HUES6 (cell line): ENCODE measurements at regions not wholly inside any gene's neighbourhood (a gene's known extent, or its start where the extent isn't known, plus 50 kb on each side); places are given as distances from the start of the nearest gene placed in this dataset.

ENCODE experiments used
- H3K27ac ChIP-seq: 2 replicates; pipeline ENCODE4 v1.7.0; 2013; ENCODE audit warnings: low read depth, mild to moderate bottlenecking, low read length, inconsistent platforms
- H3K27me3 ChIP-seq: 2 replicates; pipeline ENCODE4 v1.6.1; 2013; ENCODE audit warnings: low read length; ENCODE audit not compliant: control insufficient read depth, insufficient read depth
- H3K36me3 ChIP-seq: 2 replicates; pipeline ENCODE4 v1.6.1; 2013; ENCODE audit warnings: low read length; ENCODE audit not compliant: control insufficient read depth, insufficient read depth
- H3K4me1 ChIP-seq: 2 replicates; pipeline ENCODE4 v1.6.1; 2013; ENCODE audit warnings: low read length; ENCODE audit not compliant: control insufficient read depth, insufficient read depth
- H3K4me3 ChIP-seq: 2 replicates; pipeline ENCODE4 v1.5.1; 2013; ENCODE audit warnings: low read depth, low read length
- H3K9ac ChIP-seq: one replicate; pipeline ENCODE4 v1.6.1; 2013; ENCODE audit warnings: mild to moderate bottlenecking, low read length
- H3K9me3 ChIP-seq: 2 replicates; pipeline ENCODE4 v1.6.1; 2013; ENCODE audit warnings: low read depth, low read length; ENCODE audit not compliant: control insufficient read depth, insufficient read depth

- H3K4me3 ChIP-seq: no peak overlapping the region
- H3K9me3 ChIP-seq: peaks cover 3% of the 10 kb centered on the region; the same call in 1 of the 2 replicates
- H3K4me1 ChIP-seq: no peaks in the 10 kb centered on the region
- no peak overlapping the region for H3K27ac ChIP-seq
- no peak overlapping the region for H3K9ac ChIP-seq
- no peaks in the 10 kb centered on the region for H3K27me3 ChIP-seq
- H3K36me3 ChIP-seq: no peaks in the 10 kb centered on the region
These were observed 612.7 kb downstream of the TBL1XR1 start for GRCh38 chr3:176584413-176585176.

GRCh38 chr3:176583956-176584355 is 613.3 kb downstream of the TBL1XR1 start:
- no peak overlapping the region for H3K27ac ChIP-seq
- no peak overlapping the region for H3K9ac ChIP-seq
- H3K4me1 ChIP-seq: no peaks in the 10 kb centered on the region
- H3K9me3 ChIP-seq: peaks cover 3% of the 10 kb centered on the region; the same call in 1 of the 2 replicates
- H3K4me3 ChIP-seq: no peak overlapping the region
- no peaks in the 10 kb centered on the region for H3K36me3 ChIP-seq
- H3K27me3 ChIP-seq: no peaks in the 10 kb centered on the region

- H3K9ac ChIP-seq: no peak overlapping the region
- H3K36me3 ChIP-seq: no peaks in the 10 kb centered on the region
- H3K9me3 ChIP-seq: peaks cover 3% of the 10 kb centered on the region; the same call in 1 of the 2 replicates
- H3K27me3 ChIP-seq: no peaks in the 10 kb centered on the region
- no peak overlapping the region for H3K27ac ChIP-seq
- H3K4me3 ChIP-seq: no peak overlapping the region
- peaks cover 9% of the 10 kb centered on the region; the same call in 1 of the 2 replicates for H3K4me1 ChIP-seq
These were observed 615.7 kb downstream of the TBL1XR1 start for GRCh38 chr3:176581589-176581988.

- Histone ChIP-seq H3K36me3 (no peaks in the 10 kb centered on the region), H3K27me3 (no peaks in the 10 kb centered on the region), H3K4me3 (no peak overlapping the region), H3K27ac (no peak overlapping the region), H3K4me1 (peaks cover 9% of the 10 kb centered on the region; the same call in 1 of the 2 replicates), H3K9ac (no peak overlapping the region), H3K9me3 (peaks cover 3% of the 10 kb centered on the region; the same call in 1 of the 2 replicates)
These were observed 617.5 kb downstream of the TBL1XR1 start for GRCh38 chr3:176579711-176580185.

- H3K27me3 ChIP-seq: no peaks in the 10 kb centered on the region
- peaks cover 9% of the 10 kb centered on the region; the same call in 1 of the 2 replicates for H3K4me1 ChIP-seq
- H3K4me3 ChIP-seq: no peak overlapping the region
- no peak overlapping the region for H3K27ac ChIP-seq
- H3K9me3 ChIP-seq: no peaks in the 10 kb centered on the region
- H3K9ac ChIP-seq: no peak overlapping the region
- H3K36me3 ChIP-seq: no peaks in the 10 kb centered on the region
These were observed 619.0 kb downstream of the TBL1XR1 start for GRCh38 chr3:176578316-176578715.

GRCh38 chr3:176577447-176577846 is 619.8 kb downstream of the TBL1XR1 start:
- Histone ChIP-seq H3K9ac (no peak overlapping the region), H3K27me3 (no peaks in the 10 kb centered on the region), H3K4me1 (peaks cover 9% of the 10 kb centered on the region; the same call in 1 of the 2 replicates), H3K27ac (no peak overlapping the region), H3K4me3 (no peak overlapping the region), H3K36me3 (no peaks in the 10 kb centered on the region), H3K9me3 (no peaks in the 10 kb centered on the region)

- Histone ChIP-seq H3K27ac (no peak overlapping the region), H3K4me3 (no peak overlapping the region), H3K9me3 (no peaks in the 10 kb centered on the region), H3K9ac (no peak overlapping the region), H3K36me3 (no peaks in the 10 kb centered on the region), H3K4me1 (peaks cover 9% of the 10 kb centered on the region; the same call in 1 of the 2 replicates), H3K27me3 (no peaks in the 10 kb centered on the region)
These were observed 622.5 kb downstream of the TBL1XR1 start for GRCh38 chr3:176574786-176575185.

GRCh38 chr3:176571926-176572325 is 625.4 kb downstream of the TBL1XR1 start:
- no peaks in the 10 kb centered on the region for H3K9me3 ChIP-seq

GRCh38 chr3:176570992-176571391 is 626.3 kb downstream of the TBL1XR1 start:
- H3K27ac ChIP-seq: no peak overlapping the region
- H3K4me3 ChIP-seq: no peak overlapping the region
- H3K4me1 ChIP-seq: no peaks in the 10 kb centered on the region; the same call in 1 of the 2 replicates
- no peaks in the 10 kb centered on the region for H3K27me3 ChIP-seq
- no peaks in the 10 kb centered on the region for H3K9me3 ChIP-seq
- no peaks in the 10 kb centered on the region for H3K36me3 ChIP-seq
- H3K9ac ChIP-seq: no peak overlapping the region

More at GRCh38 chr3:176571926-176572325, 625.4 kb downstream of the TBL1XR1 start:
- Histone ChIP-seq H3K9ac (no peak overlapping the region), H3K27me3 (no peaks in the 10 kb centered on the region), H3K27ac (no peak overlapping the region), H3K36me3 (no peaks in the 10 kb centered on the region), H3K4me1 (no peaks in the 10 kb centered on the region; the same call in 1 of the 2 replicates), H3K4me3 (no peak overlapping the region)

GRCh38 chr3:176568189-176568588 is 629.1 kb downstream of the TBL1XR1 start:
- no peaks in the 10 kb centered on the region for H3K36me3 ChIP-seq
- H3K9ac ChIP-seq: no peak overlapping the region
- H3K4me1 ChIP-seq: no peaks in the 10 kb centered on the region; the same call in 1 of the 2 replicates
- H3K4me3 ChIP-seq: no peak overlapping the region
- H3K9me3 ChIP-seq: peaks cover 6% of the 10 kb centered on the region; the same call in 1 of the 2 replicates
- no peak overlapping the region for H3K27ac ChIP-seq
- H3K27me3 ChIP-seq: no peaks in the 10 kb centered on the region

GRCh38 chr3:176566757-176567156 is 630.5 kb downstream of the TBL1XR1 start:
- no peak overlapping the region for H3K27ac ChIP-seq
- no peaks in the 10 kb centered on the region for H3K36me3 ChIP-seq
- peaks cover 8% of the 10 kb centered on the region; the same call in 1 of the 2 replicates for H3K9me3 ChIP-seq
- H3K4me3 ChIP-seq: no peak overlapping the region
- H3K9ac ChIP-seq: no peak overlapping the region
- no peaks in the 10 kb centered on the region; the same call in 1 of the 2 replicates for H3K4me1 ChIP-seq
- H3K27me3 ChIP-seq: no peaks in the 10 kb centered on the region
